Esophagus muscularis mucosa (tissue), 3 donors: ENCODE measurements at regions not wholly inside any gene's neighbourhood (a gene's known extent, or its start where the extent isn't known, plus 50 kb on each side); places are given as distances from the start of the nearest gene placed in this dataset.

Source experiments
- CTCF ChIP-seq, 3 experiments: fragments of 200-600 bp in 2 of 3; fragments of 450-650 bp in 1 of 3; sonication (generic) in 2 of 3; IDR thresholded peaks; one replicate each; pipeline ENCODE4 v1.5.1; 2017 to 2019; ENCODE audit warnings: antibody characterized with exemption in 3 of 3, mild to moderate bottlenecking in 2 of 3, moderate library complexity in 1 of 3
- POLR2A ChIP-seq: fragments of 450-650 bp; IDR thresholded peaks from one replicate; pipeline ENCODE4 v1.6.1; 2017; ENCODE audit warnings: antibody characterized with exemption, moderate library complexity, mild to moderate bottlenecking, low read depth

- TF ChIP-seq CTCF (IDR thresholded peaks at IDR 0.05) = no peak
- no peak for TF ChIP-seq POLR2A
These were observed 470.1 kb downstream of the MFSD1 start for GRCh38 chr3:159271799-159272512.
